ENCODE measurements at regions not wholly inside any gene's neighbourhood (a gene's known extent, or its start where the extent isn't known, plus 50 kb on each side); places are given as distances from the start of the nearest gene placed in this dataset.

- DNase-seq (ENCODE audit: low spot score) (no peak), ATAC-seq (no peak)
- intact Hi-C loops (cut with DNase I), result no loop called here
Measured at GRCh38 chr10:78557433-78557925, 511.3 kb upstream of the ZMIZ1 start.

GRCh38 chr10:78559661-78560340, 509.0 kb upstream of the ZMIZ1 start:
- intact Hi-C loops (cut with DNase I), result no loop called here
- DNase-seq (ENCODE audit: low spot score), result no peak
- ATAC-seq, result peak; percentile 72

GRCh38 chr10:78560341-78560688, 508.5 kb upstream of the ZMIZ1 start:
- ATAC-seq (no peak), DNase-seq (ENCODE audit: low spot score) (no peak)
- intact Hi-C loops (cut with DNase I), result no loop called here

- intact Hi-C loops (cut with DNase I), result no loop called here
- DNase-seq (ENCODE audit: low spot score) (no peak), ATAC-seq (no peak)
Measured at GRCh38 chr10:78563314-78563713, 505.5 kb upstream of the ZMIZ1 start.

DNA sequence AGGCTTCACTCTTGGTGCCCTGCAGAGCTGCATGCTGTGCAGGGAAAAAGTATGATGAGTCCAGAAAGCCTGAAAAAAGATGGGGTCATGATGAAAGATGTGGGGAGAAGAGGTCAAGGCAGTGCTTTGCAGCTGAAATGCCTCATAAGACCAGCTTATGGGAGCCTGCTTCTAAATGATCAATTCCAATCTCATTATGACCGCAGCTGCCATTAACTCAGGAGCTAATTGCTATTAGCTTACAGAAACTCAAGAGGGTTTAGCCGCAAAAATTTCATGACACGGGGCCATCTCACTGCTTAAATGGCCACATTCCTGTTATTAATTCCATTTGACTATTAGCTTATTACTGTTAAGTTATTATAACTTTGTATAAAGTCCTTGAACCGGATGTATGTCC, 502.9 kb upstream of the ZMIZ1 start:
- no peak for DNase-seq (ENCODE audit: low spot score)
- ATAC-seq, result no peak
- intact Hi-C loops (cut with DNase I), result no loop called here

GRCh38 chr10:78566284-78567111, 502.3 kb upstream of the ZMIZ1 start:
- intact Hi-C loops (cut with DNase I), result no loop called here
- no peak for DNase-seq (ENCODE audit: low spot score)
- peak; percentile 42 for ATAC-seq

- DNase-seq (ENCODE audit: low spot score) (no peak), ATAC-seq (no peak)
- intact Hi-C loops (cut with DNase I), result no loop called here
Measured at GRCh38 chr10:78567680-78568455, 500.9 kb upstream of the ZMIZ1 start.

GRCh38 chr10:78568620-78569019, 500.1 kb upstream of the ZMIZ1 start:
- ATAC-seq, result no peak
- intact Hi-C loops (cut with DNase I), result no loop called here
- no peak for DNase-seq (ENCODE audit: low spot score)

DNA sequence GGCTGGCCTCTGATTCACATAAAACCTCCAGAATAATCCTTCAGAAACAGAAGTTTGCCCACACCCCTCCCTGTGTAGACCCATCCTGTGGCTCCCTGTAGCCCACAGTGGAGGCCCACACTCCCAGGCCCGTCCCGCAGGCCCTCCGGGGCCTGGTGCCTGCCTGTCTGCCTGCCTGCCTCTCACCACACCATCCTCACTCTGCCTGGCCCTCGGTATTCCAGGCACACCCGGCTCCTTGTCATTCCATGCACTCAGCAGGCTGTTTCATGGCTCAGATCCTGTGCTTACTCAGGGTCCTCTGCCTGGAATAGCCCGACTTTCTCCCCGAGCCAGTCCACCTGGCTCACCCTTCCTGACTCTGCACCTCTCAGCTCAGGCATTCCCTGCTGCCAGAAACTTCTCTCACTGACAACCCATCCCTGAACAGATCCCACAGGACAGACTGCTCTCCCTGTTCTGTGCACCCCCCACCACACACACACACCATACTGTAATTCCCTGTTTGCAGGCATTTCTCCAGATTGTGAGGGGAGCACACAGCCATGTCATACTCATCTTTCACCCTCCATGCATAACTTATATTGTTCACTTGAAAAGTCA, 498.0 kb upstream of the ZMIZ1 start:
- ATAC-seq, result peak; percentile 2
- DNase-seq (ENCODE audit: low spot score), result no peak
- intact Hi-C loops (cut with DNase I), result no loop called here

DNA sequence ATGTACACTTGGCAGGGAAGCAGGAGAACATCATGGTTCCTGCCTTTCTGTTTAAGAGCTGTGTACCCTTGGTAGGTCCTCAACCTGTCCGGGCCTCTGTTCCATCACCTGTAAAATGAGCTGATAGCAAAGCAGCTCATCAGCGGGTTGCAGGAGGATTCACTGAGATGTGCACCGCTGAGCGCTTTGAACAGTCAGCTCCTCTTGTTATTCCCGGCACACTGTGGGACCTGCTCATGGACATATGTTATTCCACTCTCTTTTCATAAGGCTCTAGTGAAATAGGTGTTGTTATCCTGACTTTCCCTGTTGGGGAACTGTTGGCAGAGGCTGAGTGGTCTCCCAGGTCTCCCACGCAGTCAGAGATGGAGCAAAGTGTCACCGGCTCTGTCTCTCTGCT, 497.5 kb upstream of the ZMIZ1 start:
- intact Hi-C loops (cut with DNase I), result no loop called here
- DNase-seq (ENCODE audit: low spot score), result no peak
- no peak for ATAC-seq

GRCh38 chr10:78571891-78572290, 496.9 kb upstream of the ZMIZ1 start:
- intact Hi-C loops (cut with DNase I), result no loop called here
- DNase-seq (ENCODE audit: low spot score) (no peak), ATAC-seq (peak; percentile 4)

- no peak for DNase-seq (ENCODE audit: low spot score)
- peak; percentile 82 for ATAC-seq
- intact Hi-C loops (cut with DNase I), result no loop called here
Measured at GRCh38 chr10:78572565-78572964, 496.2 kb upstream of the ZMIZ1 start.

- no peak for ATAC-seq
- intact Hi-C loops (cut with DNase I), result no loop called here
- no peak for DNase-seq (ENCODE audit: low spot score)
Measured at GRCh38 chr10:78574547-78574946, 494.2 kb upstream of the ZMIZ1 start.

- DNase-seq (ENCODE audit: low spot score) (no peak), ATAC-seq (no peak)
- intact Hi-C loops (cut with DNase I), result no loop called here
Measured at GRCh38 chr10:78575400-78575799, 493.4 kb upstream of the ZMIZ1 start.

GRCh38 chr10:78576276-78576675, 492.5 kb upstream of the ZMIZ1 start:
- DNase-seq (ENCODE audit: low spot score), result no peak
- no peak for ATAC-seq
- intact Hi-C loops (cut with DNase I), result no loop called here

GRCh38 chr10:78577712-78578111, 491.1 kb upstream of the ZMIZ1 start:
- DNase-seq (ENCODE audit: low spot score) (no peak), ATAC-seq (no peak)
- intact Hi-C loops (cut with DNase I), result no loop called here

- no peak for ATAC-seq
- DNase-seq (ENCODE audit: low spot score), result no peak
- intact Hi-C loops (cut with DNase I), result no loop called here
Measured at GRCh38 chr10:78578929-78579328, 489.8 kb upstream of the ZMIZ1 start.

- DNase-seq (ENCODE audit: low spot score) (no peak), ATAC-seq (no peak)
- intact Hi-C loops (cut with DNase I), result no loop called here
Measured at GRCh38 chr10:78579576-78579975, 489.2 kb upstream of the ZMIZ1 start.

DNA sequence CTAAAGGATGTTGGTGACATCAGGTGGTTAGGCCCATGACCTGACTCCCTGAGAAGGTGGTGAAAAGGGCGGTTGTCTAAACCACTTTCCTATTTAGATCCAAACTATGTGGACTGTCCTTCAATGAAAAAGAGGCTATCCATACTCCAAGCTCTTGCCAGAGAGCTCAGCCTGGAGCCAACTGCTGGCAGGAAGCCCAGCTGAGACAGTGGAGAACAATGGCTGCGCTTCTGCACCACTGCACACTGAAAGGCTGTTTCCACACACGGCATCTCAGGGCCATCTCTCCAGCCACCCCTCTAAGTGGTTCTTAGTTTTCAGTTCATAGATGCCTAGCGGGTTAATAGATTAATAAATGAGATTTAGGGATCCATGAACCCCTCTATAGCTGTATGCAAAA, 488.8 kb upstream of the ZMIZ1 start:
- DNase-seq (ENCODE audit: low spot score) (peak; percentile 79), ATAC-seq (peak; percentile 76)
- intact Hi-C loops (cut with DNase I), result no loop called here

Measured in sciatic nerve (tissue), 2 donors.